Activated T-cell treated with anti-CD3 and anti-CD28 coated beads, Interleukin-2, amount 50 U/mL, for 4 hours (primary cell): ENCODE measurements at regions not wholly inside any gene's neighbourhood (a gene's known extent, or its start where the extent isn't known, plus 50 kb on each side); places are given as distances from the start of the nearest gene placed in this dataset.

Experiments used
- ATAC-seq, 2 donors: fragments of 200-7000 bp; cut with Tn5 transposase; one replicate each; pipeline ENCODE4 v1.10.0; 2021
- DNase-seq: peaks from one replicate; pipeline ENCODE4 v3.0.0-alpha.2; 2020
- H3K27me3 Mint-ChIP-seq: one replicate; pipeline ENCODE4 v1.8.0; 2021; ENCODE audit warnings: low read depth, mixed read lengths
- H3K36me3 Mint-ChIP-seq: one replicate; pipeline ENCODE4 v1.8.0; 2022; ENCODE audit warnings: mixed read lengths; ENCODE audit not compliant: insufficient read depth
- H3K4me1 Mint-ChIP-seq: one replicate; pipeline ENCODE4 v1.8.0; 2021; ENCODE audit warnings: low read depth, mixed read lengths
- H3K4me3 Mint-ChIP-seq: one replicate; pipeline ENCODE4 v1.8.0; 2021; ENCODE audit warnings: mild to moderate bottlenecking, moderate library complexity, mixed read lengths
- H3K9me3 Mint-ChIP-seq: one replicate; pipeline ENCODE4 v1.8.0; 2021; ENCODE audit warnings: mixed read lengths

DNA sequence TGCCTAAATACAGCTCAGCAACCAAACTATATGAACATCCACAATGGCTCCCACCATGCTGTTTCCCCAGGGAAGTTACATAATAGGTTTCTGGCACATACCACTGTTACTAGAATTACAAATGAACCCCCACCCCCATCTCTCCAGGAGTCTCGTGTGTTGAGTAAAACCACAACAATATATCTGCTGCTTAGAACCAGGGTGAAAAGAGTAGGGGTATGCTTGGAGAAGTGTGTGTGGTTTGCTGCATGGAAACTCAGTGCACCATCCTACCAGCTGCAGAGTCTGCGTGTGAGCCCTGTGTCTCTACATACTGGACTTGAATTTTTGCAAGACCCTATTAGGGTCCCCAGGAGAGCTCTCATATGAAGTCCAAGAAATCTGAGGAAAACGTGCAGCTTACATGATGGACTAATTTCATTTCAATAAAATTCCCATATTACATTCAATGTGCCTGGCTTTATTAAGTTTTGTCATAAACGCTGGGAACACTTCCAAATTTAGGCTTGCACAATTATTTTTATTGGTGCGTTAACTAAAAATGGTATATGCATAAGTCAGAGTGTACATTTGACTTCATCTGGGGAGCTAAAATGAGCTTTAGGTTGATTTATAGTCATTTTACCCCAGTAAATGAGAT is 104.5 kb upstream of the NFIB start:
- no peak overlapping the region for H3K4me3 Mint-ChIP-seq
- no peaks in the 10 kb centered on the region for H3K4me1 Mint-ChIP-seq
- no peaks in the 10 kb centered on the region for H3K27me3 Mint-ChIP-seq
- no peak for DNase-seq
- H3K9me3 Mint-ChIP-seq, result no peaks in the 10 kb centered on the region
- no peak for ATAC-seq
- no peaks in the 10 kb centered on the region for H3K36me3 Mint-ChIP-seq

DNA sequence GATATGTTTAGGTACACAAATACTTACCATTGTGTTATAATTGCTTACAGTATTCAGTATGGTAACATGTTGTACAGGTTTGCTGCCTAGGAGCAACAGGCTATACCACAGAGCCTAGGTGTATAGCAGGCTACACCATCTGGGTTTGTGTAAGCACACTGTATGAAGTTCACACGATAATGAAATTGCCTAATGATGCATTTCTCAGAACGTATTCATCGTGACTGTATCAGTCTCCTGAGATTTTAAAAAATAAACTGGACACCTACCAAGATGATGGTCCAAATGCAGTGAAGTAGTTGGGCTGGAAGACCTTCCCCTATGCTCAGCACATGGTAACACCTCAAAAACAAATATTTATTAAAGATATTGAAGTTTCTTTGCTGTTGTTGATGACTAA is 103.3 kb upstream of the NFIB start:
- Mint-ChIP-seq H3K4me1 (no peaks in the 10 kb centered on the region), H3K9me3 (no peaks in the 10 kb centered on the region), H3K36me3 (no peaks in the 10 kb centered on the region), H3K27me3 (peaks cover 2% of the 10 kb centered on the region), H3K4me3 (no peak overlapping the region)
- ATAC-seq (no peak), DNase-seq (no peak)

DNA sequence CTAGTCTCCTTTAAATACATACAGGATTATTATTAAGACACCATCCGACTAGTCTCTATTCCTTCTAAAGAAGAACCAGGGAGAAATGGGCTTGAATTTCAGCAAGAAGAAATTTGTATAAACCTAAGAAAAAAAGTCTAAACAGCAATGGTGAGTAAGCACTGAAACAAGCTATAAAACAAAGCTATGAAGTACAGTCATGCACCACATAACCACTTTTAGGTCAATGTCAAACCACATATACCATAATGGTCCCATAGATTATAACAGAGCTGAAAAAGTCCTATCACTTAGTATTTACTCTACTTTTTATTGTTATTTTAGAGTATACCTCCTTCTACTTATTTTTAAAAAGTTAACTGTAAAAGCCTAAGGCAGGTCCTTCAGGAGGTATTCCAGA is 102.0 kb upstream of the NFIB start:
- DNase-seq, result no peak
- H3K4me1 Mint-ChIP-seq, result no peaks in the 10 kb centered on the region
- H3K4me3 Mint-ChIP-seq, result no peak overlapping the region
- ATAC-seq, result no peak
- H3K9me3 Mint-ChIP-seq, result no peaks in the 10 kb centered on the region
- H3K36me3 Mint-ChIP-seq, result no peaks in the 10 kb centered on the region
- peaks cover 2% of the 10 kb centered on the region for H3K27me3 Mint-ChIP-seq

DNA sequence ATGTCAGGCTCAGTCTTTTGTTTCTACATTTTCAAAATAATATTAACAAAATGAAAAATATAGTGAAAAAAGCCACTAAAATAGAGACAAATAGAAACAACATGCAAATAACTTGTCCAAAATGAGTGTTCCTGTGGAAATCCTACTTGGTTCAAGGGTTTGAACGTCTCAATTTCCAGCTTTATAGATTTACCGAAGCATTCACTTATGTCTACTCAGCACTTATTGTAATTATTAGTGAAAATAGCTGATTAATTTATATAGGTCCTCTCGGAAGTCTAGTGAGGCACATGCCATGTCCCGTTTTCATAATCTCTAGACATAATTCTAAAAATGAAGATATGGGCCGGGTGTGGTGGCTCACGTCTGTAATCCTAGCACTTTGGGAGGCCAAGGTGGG is 99.9 kb upstream of the NFIB start:
- H3K27me3 Mint-ChIP-seq, result peaks cover 2% of the 10 kb centered on the region
- H3K4me1 Mint-ChIP-seq, result no peaks in the 10 kb centered on the region
- DNase-seq (no peak), ATAC-seq (no peak)
- no peaks in the 10 kb centered on the region for H3K36me3 Mint-ChIP-seq
- H3K4me3 Mint-ChIP-seq, result no peak overlapping the region
- H3K9me3 Mint-ChIP-seq, result no peaks in the 10 kb centered on the region

DNA sequence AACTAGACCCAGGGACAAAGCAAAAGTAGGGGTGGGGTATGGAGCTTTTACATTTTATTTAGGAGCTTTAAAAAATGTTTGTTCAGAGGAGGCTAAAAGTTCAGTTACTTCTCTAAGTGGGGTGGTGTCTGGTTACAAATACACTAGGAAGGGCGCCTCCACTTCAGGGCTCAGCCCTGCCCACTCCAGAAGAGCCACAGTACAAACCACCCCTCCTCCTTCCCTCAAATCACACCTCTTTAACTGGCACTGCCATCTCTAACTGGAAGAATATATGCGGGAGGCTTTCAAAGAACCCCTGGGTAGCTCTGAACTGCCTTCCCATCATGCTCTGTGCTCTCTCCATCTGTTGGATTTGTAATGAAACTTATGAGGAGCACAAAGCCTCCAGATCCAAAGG is 98.8 kb upstream of the NFIB start:
- no peak for ATAC-seq
- no peaks in the 10 kb centered on the region for H3K9me3 Mint-ChIP-seq
- no peaks in the 10 kb centered on the region for H3K4me1 Mint-ChIP-seq
- H3K27me3 Mint-ChIP-seq, result peaks cover 2% of the 10 kb centered on the region
- H3K36me3 Mint-ChIP-seq, result no peaks in the 10 kb centered on the region
- no peak for DNase-seq
- no peak overlapping the region for H3K4me3 Mint-ChIP-seq

DNA sequence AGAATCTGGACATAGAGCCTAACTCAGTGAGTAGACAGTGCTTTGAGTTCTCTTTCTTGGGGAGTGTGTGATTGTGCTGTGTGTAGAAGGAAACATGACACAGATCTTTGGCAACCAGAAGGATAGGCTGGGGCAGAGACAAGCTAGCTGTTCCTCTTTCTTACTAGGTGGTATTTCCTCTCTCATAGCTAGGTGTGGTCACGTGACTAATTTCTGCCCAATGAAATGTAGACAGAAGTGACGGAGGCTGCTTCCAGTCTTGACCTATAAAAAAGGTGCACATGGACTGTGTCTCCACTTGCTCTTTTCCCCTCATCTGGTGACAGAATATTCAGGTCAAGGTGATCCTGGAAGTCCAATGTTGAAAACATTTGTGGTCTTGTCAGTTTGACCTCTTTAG is 92.5 kb upstream of the NFIB start:
- no peak for DNase-seq
- H3K4me1 Mint-ChIP-seq, result no peaks in the 10 kb centered on the region
- no peaks in the 10 kb centered on the region for H3K36me3 Mint-ChIP-seq
- no peaks in the 10 kb centered on the region for H3K27me3 Mint-ChIP-seq
- no peaks in the 10 kb centered on the region for H3K9me3 Mint-ChIP-seq
- no peak for ATAC-seq
- no peak overlapping the region for H3K4me3 Mint-ChIP-seq

DNA sequence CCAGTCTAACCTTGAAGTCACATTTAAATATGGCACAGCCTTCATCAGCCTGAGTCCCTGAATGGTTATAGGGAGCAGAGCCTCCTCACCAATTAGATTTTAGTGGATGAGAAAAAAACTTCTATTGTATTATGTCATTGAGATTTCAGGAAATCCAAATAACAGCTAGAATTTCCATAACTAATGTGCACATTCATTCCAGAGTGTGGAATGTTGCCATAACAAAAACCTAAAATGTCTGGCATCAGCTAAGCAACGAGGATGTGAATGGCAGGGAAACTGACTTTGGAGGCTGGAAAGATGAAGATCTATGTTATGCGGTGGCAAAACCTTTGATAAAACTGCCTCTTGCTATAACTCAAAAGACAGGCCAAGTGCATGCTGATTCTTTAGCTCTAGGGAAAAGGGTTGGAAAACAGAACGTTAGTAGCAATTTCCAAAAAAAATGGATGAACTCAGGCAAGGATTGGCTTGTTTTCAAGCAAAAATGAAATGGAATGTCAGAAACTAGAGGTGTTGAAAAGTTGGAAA is 91.3 kb upstream of the NFIB start:
- Mint-ChIP-seq H3K36me3 (no peaks in the 10 kb centered on the region), H3K9me3 (no peaks in the 10 kb centered on the region), H3K4me1 (no peaks in the 10 kb centered on the region), H3K27me3 (peaks cover 2% of the 10 kb centered on the region), H3K4me3 (no peak overlapping the region)
- no peak for ATAC-seq
- no peak for DNase-seq

DNA sequence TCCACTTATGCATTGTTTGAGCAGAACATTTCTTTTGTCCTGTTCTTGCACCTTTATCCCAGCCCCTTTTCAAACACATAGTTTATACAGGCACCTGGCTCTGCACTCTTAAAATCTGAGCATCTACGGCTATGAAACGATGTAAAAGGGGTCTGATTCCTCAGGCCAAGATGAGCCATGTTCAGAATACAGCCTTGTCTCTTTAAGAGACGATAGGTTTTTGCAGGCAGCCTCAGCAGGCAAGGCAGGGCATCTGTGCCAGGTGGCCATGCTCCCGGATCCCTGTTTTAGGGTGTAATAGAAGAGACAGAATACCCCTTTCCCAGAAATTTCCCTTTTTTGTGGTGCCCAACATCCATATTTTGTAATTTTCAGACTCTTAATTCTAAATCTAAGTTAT is 89.1 kb upstream of the NFIB start:
- Mint-ChIP-seq H3K27me3 (peaks cover 5% of the 10 kb centered on the region), H3K4me1 (no peaks in the 10 kb centered on the region), H3K4me3 (no peak overlapping the region), H3K36me3 (no peaks in the 10 kb centered on the region), H3K9me3 (no peaks in the 10 kb centered on the region)
- DNase-seq, result no peak
- no peak for ATAC-seq

DNA sequence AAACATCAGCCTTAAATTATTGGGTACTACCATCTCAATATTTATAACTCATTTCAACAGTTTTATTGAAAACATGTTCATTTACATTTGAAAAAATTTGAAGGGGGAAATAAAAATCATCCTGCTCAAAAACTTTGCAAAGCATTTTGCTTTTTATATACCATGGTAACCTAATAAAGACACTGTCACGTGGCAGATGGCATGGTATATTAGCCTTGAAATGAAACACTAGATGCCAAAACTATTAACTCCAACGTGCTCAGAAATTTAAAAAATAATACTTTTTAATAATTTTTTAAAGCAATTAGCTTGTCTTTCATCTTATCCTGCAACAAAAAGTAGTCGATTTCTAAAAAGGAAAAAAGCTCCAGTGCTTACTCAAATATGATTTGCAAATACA is 88.6 kb upstream of the NFIB start:
- DNase-seq, result no peak
- no peaks in the 10 kb centered on the region for H3K4me1 Mint-ChIP-seq
- no peaks in the 10 kb centered on the region for H3K36me3 Mint-ChIP-seq
- H3K4me3 Mint-ChIP-seq, result no peak overlapping the region
- no peak for ATAC-seq
- peaks cover 5% of the 10 kb centered on the region for H3K27me3 Mint-ChIP-seq
- H3K9me3 Mint-ChIP-seq, result no peaks in the 10 kb centered on the region

DNA sequence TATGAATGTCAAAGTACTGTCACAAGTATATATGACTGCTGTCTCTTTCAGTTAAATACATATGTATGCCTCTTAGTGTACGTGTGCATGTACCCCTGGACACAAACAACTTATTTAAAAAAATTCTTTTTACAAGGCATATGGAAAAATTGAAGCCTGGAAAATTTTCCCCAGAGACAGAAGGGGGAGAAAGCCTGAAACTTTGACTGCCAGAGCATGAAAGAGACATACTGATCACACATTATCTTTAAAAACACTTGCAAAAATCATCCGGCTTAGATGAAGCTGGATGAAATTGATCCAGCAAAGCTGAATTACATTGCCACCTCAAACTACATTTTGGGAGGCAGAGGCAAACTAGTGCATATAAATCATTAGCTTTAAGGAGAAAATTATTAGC is 88.0 kb upstream of the NFIB start:
- Mint-ChIP-seq H3K4me3 (no peak overlapping the region), H3K4me1 (no peaks in the 10 kb centered on the region), H3K27me3 (peaks cover 5% of the 10 kb centered on the region), H3K36me3 (no peaks in the 10 kb centered on the region), H3K9me3 (no peaks in the 10 kb centered on the region)
- DNase-seq, result no peak
- ATAC-seq, result no peak

DNA sequence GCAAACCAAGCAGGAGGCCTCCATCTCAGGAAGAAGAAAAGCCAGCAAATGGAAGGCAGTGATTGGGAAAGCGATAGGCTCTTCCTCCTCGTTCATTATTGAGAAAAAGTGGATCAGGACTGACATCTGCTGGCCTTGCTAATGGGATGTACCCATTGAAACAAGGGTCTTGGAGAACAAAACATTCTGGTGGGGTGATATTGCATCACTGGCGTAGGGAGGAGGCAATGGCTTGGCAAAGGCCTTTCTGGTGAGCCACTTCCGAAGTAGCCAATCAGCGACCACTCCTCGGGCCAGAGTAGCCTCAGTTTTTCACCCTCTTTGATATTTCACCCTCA is 86.7 kb upstream of the NFIB start:
- DNase-seq (no peak), ATAC-seq (no peak)
- no peaks in the 10 kb centered on the region for H3K9me3 Mint-ChIP-seq
- no peaks in the 10 kb centered on the region for H3K36me3 Mint-ChIP-seq
- peaks cover 5% of the 10 kb centered on the region for H3K27me3 Mint-ChIP-seq
- H3K4me1 Mint-ChIP-seq, result no peaks in the 10 kb centered on the region
- no peak overlapping the region for H3K4me3 Mint-ChIP-seq

DNA sequence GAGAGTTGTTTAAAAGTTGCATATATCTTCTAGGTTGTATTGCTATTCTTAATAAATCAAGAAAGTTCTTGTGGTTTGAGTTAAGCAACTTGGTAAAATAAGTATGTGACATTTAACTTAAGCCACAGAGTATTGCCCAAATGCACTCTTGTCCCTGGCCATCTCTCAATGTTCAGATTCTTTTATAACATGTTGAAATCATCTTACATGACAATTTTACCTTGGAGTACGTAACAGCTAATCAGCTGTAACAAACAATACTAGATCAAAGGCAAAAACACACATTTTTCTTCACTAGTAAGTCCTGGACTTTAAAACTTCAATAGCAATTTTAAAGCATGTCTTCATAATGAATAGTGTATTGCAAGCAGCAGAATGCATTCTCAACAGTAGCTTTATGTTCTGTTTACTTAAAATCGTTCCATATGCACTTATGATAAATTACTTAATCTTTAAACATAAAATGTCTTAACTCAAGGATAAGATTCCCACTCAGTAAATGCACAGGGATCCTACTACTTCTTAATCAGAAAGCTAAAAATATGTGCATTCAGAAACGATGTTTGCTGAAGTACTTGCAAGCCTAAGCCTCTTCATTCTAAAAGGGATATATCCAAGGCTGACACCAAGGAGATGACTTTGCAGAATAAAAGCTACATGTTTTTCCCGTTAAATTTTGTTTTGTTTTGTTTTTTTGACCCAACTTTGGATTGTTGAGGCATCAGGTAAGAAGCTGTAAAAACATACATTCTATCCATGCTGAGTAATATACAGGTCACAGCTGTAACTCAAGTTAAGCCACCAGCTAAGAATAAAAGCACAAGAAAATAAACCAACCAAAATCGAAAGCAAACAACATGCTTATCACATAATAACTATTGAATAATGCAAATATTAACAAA is 86.1 kb upstream of the NFIB start:
- Mint-ChIP-seq H3K36me3 (no peaks in the 10 kb centered on the region), H3K27me3 (peaks cover 5% of the 10 kb centered on the region), H3K4me1 (no peaks in the 10 kb centered on the region), H3K4me3 (no peak overlapping the region), H3K9me3 (no peaks in the 10 kb centered on the region)
- DNase-seq, result no peak
- ATAC-seq, result no peak

DNA sequence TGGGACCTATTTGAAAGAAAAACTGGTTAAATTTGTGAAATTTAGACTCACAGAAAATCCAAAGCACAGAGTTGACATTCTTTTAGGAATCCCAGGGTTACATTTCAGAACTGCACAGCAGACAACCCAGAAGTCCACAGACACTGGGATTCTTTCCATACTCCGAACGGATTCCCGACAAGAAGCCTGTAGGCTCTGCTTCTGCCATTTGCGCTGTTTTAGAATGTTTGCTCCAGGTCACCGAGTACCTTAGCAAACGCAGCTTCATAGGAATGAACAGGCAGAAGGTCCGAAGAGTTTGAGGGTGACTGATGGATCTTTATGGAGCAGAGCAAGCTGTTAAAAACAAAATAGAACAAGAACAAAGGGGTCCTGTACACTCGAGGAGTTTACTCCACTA is 84.5 kb upstream of the NFIB start:
- H3K4me3 Mint-ChIP-seq, result no peak overlapping the region

DNA sequence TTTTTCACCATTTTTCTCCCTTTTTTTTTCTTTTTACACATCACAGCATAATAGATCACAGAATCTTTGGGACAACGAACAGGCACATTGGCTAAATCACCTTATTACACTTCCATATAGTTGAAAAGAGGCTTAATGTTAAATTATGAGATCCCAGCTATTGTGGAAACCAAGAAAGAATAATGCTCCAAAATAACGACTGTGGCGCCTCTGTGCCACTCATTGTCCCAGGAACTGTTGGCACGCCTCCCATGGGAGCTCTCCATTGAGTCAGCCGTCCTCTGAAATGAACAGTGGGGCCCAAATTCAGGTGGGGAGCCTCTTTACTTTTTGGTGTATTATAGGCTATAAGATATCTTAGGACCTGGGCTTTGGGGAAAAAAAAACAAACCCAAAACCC is 82.2 kb upstream of the NFIB start:
- H3K27me3 Mint-ChIP-seq, result peaks cover 5% of the 10 kb centered on the region
- no peak overlapping the region for H3K4me3 Mint-ChIP-seq
- no peaks in the 10 kb centered on the region for H3K4me1 Mint-ChIP-seq
- DNase-seq (no peak), ATAC-seq (no peak)
- peaks cover 3% of the 10 kb centered on the region for H3K9me3 Mint-ChIP-seq
- H3K36me3 Mint-ChIP-seq, result no peaks in the 10 kb centered on the region

More for the DNA sequence above, 84.5 kb upstream of the NFIB start:
- Mint-ChIP-seq H3K4me1 (no peaks in the 10 kb centered on the region), H3K36me3 (no peaks in the 10 kb centered on the region), H3K27me3 (peaks cover 5% of the 10 kb centered on the region), H3K9me3 (no peaks in the 10 kb centered on the region)
- DNase-seq (no peak), ATAC-seq (no peak)
